Fibroblast of mammary gland (primary cell): ENCODE measurements at regions not wholly inside any gene's neighbourhood (a gene's known extent, or its start where the extent isn't known, plus 50 kb on each side); places are given as distances from the start of the nearest gene placed in this dataset.
"Not testable (repeated sequence)": the region's sequence is repeated elsewhere in the genome, so short reads cannot be mapped to it uniquely, and the experiment has no call there.

Experiments
- DNase-seq: peaks from one replicate; pipeline ENCODE4 v3.0.0-alpha.2; 2010; ENCODE audit warnings: low read depth
- H3K4me3 ChIP-seq: 2 replicates; pipeline ENCODE4 v1.5.1; 2011; ENCODE audit warnings: low read depth, mild to moderate bottlenecking, low read length, moderate library complexity; ENCODE audit not compliant: control insufficient read depth
- TF ChIP-seq, protein P1 (sequence below): conservative IDR thresholded peaks from 2 replicates; pipeline ENCODE4 v1.5.1; 2011; ENCODE audit warnings: low read depth, low read length, inconsistent platforms; ENCODE audit not compliant: control insufficient read depth, insufficient read depth

DNA sequence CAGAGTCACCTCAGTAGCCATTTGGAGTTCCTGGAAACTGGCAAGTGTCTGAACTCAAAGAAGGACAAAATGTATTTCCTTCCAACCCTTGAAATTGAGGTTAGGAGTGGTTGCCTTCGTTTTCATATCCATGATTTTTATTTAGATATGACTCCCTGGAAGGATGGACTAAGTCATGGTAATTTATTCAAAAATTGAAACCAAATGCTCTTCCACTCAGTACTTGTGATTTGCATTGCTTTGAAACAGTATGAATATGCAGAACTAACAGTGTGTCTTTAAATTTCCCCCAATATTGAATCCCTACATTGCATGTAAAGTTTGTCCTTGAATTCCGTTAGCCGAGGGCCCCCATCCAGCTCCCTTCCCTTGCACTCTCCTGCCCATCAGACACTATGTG lies 112.1 kb upstream of the DNAH14 start:
- TF ChIP-seq, protein P1, sequence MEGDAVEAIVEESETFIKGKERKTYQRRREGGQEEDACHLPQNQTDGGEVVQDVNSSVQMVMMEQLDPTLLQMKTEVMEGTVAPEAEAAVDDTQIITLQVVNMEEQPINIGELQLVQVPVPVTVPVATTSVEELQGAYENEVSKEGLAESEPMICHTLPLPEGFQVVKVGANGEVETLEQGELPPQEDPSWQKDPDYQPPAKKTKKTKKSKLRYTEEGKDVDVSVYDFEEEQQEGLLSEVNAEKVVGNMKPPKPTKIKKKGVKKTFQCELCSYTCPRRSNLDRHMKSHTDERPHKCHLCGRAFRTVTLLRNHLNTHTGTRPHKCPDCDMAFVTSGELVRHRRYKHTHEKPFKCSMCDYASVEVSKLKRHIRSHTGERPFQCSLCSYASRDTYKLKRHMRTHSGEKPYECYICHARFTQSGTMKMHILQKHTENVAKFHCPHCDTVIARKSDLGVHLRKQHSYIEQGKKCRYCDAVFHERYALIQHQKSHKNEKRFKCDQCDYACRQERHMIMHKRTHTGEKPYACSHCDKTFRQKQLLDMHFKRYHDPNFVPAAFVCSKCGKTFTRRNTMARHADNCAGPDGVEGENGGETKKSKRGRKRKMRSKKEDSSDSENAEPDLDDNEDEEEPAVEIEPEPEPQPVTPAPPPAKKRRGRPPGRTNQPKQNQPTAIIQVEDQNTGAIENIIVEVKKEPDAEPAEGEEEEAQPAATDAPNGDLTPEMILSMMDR = no peak
- no peak for DNase-seq

DNA sequence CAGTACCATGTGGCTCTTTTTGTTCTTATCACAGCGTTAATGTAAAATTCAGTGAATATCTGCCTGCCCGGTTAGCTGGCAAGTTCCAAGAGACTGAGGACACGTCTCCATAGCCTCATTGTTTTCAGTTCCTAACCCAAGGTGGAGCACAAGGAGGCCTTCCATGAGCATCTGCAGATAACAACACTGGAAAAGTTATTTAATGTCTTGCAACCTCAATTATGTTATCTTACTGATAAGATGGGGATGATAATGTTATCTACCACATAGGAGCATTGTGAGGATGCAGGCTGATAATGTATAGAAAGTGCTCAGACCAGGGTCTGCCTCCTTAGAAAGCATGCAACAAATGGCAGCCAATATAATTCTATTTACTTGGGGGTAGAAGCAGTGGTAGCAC lies 109.6 kb upstream of the DNAH14 start:
- TF ChIP-seq, protein P1 = no peak
- no peak overlapping the region for H3K4me3 ChIP-seq
- DNase-seq = no peak

More for the DNA sequence above, 112.1 kb upstream of the DNAH14 start:
- H3K4me3 ChIP-seq = no peak overlapping the region

DNA sequence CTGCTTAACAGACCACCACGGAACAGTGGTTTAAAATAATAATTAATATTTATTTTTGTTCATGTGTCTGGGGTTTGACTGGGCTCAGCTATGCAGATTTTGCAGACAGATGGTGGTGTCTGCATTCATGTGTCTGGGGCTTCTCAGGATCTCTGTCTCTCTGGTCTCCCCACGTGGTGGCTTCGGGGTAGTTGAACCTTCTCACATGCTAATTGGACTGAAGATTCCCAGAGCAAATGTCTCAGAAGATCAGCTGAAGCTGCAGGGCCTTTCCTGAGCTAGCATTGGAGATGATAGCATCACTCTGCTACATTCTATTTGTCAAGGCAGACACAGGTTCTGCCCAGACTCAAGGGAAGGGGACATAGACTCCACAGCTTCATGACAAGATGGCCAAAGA lies 109.1 kb upstream of the DNAH14 start:
- no peak overlapping the region for H3K4me3 ChIP-seq
- TF ChIP-seq, protein P1 = no peak
- no peak for DNase-seq

DNA sequence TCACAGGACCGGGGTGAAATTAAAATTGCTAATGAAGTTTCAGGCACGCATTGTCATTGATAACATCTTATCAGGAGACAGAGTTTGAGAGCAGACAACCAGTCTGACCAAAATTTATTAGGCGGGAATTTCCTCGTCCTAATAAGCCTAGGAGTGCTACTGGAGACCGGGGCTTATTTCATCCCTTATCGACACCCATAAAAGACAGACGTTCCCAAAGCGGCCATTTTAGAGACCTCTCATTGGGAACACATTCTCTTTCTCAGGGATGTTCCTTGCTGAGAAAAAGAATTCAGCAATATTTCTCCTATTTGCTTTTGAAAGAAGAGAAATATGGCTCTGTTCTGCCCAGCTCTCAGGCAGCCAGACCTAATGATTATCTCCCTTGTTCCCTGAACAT lies 107.7 kb upstream of the DNAH14 start:
- not testable (repeated sequence) for DNase-seq, H3K4me3 ChIP-seq

DNA sequence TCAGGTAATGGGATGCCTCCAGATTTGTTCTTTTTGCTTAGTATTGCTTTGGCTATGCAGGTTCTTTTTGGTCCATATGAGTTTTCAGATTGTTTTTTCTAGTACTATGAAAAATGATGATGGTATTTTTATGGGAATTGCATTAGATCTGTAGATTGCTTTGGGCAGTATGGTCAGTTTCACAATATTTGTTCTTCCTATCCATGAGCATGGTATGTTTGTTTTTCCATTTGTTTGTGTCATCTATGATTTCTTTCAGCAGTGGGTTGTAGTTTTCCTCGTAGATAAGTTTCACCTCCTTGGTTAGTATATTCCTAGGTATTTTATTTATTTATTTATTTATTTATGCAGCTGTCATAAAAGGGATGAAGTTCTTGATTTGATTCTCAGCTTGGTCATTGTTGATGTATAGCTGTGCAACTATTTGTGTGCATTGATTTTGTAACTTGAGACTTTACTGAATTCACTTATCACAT lies 103.9 kb upstream of the DNAH14 start:
- no peak overlapping the region for H3K4me3 ChIP-seq
- TF ChIP-seq, protein P1 = no peak
- no peak for DNase-seq

DNA sequence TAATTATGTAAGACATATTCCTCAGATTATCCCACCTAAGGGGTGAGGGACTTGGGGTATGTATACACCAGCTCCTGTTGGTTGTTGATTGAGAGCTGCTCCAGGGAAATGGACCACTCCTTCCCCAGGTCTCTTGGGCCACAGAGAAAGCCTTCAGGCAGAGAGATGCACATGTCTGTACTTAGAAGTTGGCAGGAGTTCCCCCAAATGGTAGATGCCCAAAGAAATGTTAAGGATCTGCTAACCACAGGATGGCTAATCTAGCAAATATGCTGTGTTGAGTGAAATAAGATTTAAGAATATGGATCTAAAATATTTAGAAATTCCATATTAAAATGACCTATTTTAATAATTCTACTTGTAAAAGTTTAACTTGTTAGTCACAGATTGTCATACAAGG lies 100.8 kb upstream of the DNAH14 start:
- H3K4me3 ChIP-seq = no peak overlapping the region
- TF ChIP-seq, protein P1 = no peak
- peak; percentile 50 for DNase-seq

DNA sequence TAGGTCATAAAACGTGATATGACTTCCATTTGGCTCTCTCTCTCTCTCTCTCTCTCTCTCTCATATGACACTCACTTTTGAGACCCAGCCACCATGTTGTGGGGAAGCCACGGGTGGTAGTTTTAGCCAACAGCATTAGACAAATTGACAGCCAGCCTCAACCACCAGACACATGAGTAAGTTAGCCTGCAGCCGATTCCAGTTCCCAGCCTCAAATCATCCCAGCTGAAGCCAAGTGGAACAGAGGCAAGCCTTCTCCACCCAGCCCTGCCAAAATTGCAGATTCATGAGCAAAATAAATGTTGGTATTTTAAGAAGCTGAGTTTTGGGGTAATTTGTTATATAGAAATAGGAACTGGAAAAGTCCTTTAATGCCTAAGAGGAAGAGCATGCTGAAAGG lies 98.0 kb upstream of the DNAH14 start:
- peak; percentile 44 for DNase-seq
- H3K4me3 ChIP-seq = no peak overlapping the region
- TF ChIP-seq, protein P1 = no peak

DNA sequence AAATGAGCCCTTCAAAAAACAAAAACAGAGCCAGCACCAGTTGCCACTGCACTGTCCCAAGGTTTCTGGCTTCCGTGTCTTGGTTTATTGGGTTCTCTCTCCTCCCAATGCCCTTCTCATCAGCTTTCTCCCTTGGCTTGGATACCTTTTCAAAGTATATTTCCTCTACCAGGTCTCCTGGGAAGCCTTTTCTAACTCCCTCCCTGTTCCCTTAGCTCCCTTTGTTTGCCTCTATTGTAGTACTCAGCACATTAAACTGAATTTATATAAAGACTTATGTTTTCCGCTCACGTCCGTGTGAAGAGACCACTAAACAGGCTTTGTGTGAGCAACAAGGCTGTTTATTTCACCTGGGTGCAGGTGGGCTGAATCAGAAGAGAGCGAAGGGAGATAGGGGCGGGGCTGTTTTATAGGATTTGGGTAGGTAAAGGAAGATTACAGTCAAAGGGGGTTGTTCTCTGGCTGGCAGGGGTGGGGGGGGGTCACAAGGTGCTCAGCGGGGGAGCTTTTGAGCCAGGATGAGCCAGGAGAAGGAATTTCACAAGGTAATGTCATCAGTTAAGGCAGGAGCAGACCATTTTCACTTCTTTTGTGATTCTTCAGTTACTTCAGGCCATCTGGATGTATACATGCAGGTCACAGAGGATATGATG lies 89.7 kb upstream of the DNAH14 start:
- DNase-seq, H3K4me3 ChIP-seq: not testable (repeated sequence)

DNA sequence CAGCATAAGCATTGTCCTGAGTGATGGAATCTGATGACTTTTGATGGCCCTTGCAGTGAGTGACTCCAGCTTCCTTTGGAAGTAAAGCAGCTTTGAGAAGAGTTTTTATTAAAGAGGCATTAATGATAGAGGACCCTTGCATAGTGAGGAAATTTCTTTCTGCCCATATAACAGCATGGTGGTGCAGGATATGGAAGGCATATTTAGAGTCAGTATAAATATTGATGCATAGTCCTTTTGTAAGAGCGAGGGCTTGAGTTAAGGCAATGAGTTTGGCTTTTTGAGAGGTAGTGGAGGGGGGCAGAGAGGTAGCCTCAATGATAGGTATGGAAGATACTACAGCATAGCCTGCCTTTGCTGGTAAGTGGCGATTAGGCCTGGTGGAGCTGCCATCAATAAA lies 87.7 kb upstream of the DNAH14 start:
- DNase-seq = not testable (repeated sequence)

More for the DNA sequence above, 87.7 kb upstream of the DNAH14 start:
- not testable (repeated sequence) for H3K4me3 ChIP-seq
